NCI-H526 treated with DMSO at 0.1 percent for 48 hours (cell line): ENCODE measurements at regions not wholly inside any gene's neighbourhood (a gene's known extent, or its start where the extent isn't known, plus 50 kb on each side); places are given as distances from the start of the nearest gene placed in this dataset.

ENCODE experiments used
- DNase-seq: peaks from one replicate; lab custom pipeline; 2025; lab: John Stamatoyannopoulos, UW

GRCh38 chr22:49031746-49032330 lies 795.8 kb downstream of the BRD1 start:
- no peak for DNase-seq

DNA sequence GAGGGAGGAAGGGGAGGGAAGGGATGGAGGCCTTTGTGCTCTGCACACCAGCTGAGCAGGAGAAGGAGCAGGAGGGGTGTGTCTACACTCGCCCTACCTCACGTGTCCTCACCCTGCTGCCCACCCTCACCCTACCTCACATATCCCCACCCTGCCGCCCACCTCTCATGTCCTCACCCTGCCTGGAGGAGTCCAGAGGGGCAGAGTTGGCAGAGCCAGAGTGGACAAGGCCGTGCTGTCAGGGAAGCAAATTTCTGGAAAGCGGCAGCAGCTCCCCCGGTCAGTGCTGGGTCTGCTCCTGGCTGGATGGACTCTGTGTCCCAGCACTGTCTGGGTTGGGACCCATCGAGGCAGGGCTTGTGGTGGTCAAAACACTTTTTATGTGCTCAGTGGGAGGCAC lies 799.6 kb downstream of the BRD1 start:
- no peak for DNase-seq

- no peak for DNase-seq
Measured at GRCh38 chr22:49027368-49027670, 800.4 kb downstream of the BRD1 start.

GRCh38 chr22:49026494-49027367 lies 800.9 kb downstream of the BRD1 start:
- no peak for DNase-seq

GRCh38 chr22:49025791-49026493 lies 801.7 kb downstream of the BRD1 start:
- DNase-seq = no peak

DNA sequence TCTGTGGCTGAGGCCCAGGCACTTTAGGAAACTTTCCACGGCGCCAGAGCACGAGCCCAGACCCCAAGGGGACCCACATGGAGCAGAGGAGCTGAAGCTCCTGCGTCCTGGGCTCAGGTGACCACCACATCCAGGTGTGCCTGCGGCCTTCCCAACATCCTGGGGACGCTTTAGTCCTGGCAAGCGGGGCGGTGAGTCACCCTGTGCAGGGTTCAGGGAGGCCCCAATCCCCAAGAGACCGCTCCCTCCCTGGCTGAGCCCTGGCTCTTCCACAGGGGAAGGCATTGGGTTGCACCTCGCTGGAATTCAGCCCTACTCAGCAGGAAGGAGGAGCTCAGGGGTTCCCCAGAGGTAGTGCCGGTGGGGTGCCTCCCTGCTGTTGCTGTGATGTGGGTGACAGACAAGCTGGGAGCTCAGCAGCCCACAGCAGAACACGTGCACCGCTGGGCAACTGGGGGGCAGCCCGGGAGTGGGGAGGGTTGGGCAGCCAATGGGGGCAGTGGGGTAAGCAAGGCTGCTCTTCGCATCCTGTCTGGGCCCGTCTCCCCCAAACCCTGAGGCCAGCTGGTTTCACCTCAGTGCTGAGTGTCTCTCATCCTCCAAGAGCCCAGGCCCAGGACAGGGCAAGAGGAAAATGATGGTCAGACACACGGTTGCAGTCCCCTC lies 802.8 kb downstream of the BRD1 start:
- DNase-seq = no peak

- DNase-seq = no peak
Measured at GRCh38 chr22:49023879-49024774, 803.5 kb downstream of the BRD1 start.

DNA sequence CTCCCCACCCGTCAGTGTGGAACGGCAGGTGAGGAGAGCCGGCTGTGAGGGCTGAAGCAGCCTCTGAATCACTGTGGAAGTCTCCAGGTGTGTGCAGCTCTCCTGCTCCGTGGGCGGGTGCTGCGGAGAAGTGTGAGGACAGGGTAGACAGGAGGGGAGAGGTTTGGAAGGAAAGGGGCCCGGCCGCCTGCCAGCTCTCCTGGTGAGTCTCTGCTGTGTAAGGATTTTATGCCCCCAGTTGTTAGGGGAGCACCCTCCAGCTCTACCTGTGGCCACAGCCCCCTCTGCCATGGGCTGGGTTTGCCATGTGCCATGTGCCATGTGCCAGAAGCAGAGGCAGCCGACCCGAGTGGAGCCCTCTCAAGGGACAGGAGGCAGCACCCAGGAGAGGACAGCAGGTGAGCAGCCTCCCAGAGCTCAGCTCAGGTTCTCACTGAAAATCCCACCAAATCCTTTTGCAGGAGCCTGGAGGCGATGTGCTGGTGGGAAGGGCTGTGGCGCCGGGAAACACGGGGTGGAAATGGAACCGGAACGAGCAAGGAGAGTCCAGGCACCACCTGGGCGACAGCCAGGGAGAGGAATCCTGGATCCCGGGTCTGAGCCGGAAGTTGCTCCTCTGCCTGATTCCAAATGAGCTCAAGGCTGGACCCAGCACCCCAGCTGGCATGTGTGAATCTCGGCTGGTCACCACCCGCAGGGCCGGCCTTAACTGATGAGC lies 804.4 kb downstream of the BRD1 start:
- no peak for DNase-seq

DNA sequence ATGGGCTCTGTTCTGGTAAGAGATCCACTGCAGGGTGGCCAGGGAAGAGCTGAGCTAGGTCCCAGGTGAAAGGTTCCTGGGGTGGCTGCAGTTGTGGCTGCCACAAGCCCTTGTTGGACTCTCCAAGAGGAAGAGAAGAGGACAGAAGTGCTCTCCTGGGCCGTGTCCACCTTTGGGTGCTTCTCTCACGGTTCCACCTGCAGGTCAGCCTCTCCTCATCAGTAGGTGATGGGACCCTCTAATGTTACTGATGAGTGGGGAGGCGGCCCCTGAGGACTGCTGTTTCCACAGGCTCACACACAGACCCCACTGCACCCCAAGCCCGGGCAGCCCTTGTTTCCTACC lies 804.9 kb downstream of the BRD1 start:
- no peak for DNase-seq

DNA sequence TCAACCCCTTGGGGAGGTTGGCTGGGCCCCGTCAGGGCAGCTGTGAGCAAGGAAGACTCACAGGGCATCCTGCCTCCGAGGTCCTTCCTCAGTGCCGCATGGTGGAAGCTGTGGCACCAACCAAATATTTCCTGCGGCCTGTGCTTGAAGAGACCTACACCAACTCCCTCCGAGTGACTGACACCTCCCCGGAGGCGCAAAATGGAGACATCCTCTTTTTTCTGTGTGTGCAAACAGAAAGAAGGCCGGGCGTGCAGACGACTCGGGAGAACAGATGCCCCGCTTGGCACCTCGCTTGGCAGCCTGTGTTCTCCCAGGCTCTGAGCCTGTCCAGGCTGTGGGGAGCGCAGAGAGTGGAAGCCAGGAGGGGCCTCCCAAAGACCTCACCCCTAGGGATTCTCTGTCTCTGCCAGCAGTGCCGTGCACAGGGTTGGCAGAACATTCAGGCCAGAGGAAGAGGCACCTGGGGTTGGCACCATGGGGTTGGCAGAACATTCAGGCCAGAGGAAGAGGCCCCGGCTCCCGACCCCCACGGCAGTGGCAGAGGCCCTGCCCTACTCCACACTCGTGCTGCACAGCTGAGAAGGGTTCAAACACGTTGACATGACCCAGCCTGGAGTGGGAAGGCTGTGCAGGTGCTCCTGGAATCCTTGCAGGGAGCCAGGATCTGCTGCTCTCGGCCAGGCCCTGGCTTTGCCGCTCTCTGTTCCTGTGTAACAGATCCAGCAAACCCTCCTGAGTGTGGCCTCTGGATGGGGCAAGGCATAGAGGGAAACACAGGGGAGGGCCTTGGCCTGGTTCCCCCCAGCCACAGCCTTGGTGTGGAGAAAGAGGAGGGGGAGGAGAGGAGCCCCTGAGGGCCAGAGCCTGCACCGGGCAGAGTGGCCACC lies 805.5 kb downstream of the BRD1 start:
- DNase-seq = no peak

DNA sequence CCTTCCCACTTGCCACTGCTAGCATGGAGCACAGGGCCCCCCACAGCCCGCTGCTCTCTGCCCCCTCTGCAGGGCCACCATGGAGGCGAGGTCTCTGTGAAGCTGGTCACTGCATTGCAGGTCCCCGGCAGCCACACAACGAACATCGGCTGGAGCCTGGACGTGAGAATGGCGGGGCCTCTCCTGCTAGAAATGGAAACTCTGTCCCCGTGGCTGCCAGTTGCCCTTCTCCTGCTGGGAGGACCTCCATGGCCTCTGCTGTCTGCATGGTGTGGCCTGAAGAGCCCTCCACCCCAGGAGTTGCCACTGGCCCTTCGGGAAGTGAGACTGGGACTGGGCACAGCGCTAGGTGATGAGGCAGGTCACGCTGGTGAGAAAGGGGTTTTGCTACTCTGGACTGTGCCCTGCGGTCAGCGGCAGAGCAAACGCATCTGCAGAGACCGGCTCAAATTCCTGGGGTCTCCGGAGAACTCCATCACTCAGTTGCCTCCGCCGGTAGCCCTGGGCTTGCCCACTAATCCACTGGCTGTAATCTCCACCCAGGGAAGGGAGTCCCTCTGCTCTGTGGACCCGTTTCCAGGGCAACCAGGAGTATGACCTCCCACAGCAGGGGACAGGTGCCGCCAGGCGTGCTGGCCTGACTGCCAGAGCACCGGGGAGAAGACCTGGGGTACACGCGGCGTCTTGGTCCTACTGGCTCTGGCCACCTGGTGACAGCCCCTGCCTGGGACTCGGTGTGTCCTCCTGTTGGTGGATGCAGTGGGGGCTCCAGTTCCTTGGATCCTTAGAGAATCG lies 806.3 kb downstream of the BRD1 start:
- no peak for DNase-seq

- DNase-seq = no peak
Measured at GRCh38 chr22:49019737-49020713, 807.6 kb downstream of the BRD1 start.

GRCh38 chr22:49018601-49019000 lies 809.1 kb downstream of the BRD1 start:
- DNase-seq = no peak

DNA sequence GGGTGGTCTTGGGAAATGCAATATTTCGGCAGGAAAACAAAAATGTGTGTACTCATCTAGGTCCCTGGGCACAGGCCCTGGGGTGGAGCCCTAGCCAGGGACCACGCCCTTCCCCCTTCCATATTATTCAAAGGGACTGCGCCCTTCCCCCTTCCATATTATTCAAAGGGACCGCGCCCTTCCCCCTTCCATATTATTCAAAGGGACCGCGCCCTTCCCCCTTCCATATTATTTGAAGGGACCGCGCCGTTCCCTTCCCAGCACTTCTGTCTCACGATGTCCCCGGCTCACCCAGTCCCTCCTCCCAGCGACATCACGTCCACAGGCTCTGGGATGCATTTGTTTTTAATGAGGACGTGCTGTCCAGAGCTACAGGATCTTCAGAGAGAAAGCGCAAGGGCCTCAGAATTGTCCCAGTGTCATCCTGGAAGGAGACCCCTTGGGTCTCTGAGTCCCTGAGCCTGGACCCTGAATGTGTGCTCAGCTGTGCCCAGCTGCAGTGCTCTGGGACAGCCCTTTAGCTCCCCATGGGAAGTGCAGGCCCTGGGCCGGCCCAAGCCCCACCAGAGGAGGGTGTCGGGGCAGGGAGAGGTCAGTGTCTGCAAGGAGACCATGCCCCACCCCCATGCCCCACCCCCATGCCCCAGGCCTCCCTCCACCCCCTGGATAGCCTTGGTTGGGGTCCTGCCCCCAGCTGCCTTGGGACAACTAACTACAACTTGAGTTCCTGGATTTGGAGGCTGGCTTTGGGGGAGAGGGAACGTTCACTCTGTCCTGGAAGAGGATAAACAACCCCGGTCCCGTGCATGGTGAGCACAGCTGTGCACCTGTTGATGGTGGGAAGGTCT lies 810.0 kb downstream of the BRD1 start:
- no peak for DNase-seq

DNA sequence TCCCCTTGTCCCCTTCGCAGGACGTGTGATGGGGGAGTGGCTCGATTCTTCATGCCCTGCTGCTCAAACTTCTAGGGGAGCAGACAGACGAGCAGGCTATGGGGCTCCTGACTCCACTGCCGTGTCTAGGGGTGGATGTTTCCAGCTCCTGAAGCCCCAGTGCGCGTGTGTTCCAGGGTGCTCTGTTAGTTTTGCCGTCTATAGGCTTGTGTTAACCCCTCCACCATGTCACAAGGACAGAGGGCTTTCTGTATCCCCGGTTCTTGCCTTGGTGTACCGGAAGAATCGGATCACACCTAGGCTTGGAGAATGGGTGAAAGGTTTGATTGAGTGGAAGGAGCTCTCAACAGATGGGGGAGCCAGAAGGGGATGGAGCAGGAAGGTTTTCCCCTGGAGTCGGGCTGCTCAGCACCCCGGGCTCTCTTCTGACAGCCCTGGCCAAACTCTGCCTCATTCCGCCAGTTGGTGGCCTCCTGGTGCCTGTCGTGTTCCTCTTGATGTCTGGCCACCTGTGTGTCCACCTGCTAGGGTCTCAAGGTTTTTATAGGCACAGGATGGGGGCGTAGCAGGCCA lies 810.7 kb downstream of the BRD1 start:
- DNase-seq = no peak

- DNase-seq = no peak
Measured at GRCh38 chr22:49015993-49016908, 811.4 kb downstream of the BRD1 start.
